ENCODE measurements at regions not wholly inside any gene's neighbourhood (a gene's known extent, or its start where the extent isn't known, plus 50 kb on each side); places are given as distances from the start of the nearest gene placed in this dataset.

DNA sequence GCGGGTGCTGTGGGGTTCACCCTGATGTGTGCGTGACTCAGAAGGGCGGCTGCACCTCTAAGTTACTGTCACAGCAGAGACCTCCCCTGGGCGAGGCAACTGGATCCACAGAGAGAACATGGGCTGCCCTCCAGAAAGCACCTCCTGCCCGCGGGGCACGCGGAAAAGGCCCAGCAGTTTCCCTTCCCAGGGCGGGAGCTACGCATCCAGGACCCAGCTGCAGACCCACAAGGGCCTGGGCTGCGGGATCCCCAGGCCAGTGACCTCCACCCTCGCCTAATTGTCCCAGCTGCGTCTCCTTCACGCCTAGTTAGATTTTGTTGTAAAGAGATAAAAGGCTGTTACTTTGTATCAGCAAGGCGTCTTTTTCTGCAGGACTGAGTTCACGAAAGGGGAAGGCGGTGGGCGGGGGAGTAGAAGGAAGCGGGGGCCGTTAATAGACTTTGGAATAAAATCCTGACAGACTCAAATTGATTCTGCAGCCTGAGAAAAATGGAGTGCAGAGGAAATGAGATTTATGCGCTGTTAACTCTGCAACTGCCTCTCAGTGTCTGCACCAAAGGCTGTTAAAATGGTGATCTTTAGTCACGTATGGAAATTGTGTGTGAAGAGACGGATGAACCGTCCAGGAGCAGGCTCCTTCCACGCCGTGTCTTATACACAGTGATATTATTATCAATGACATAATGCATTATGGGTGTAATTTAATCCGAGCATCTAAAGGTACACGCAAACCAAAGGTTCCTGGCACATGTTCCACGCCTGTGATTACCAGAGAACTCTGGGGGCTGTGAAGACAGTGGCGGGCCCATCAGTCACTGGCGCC is 65.9 kb upstream of the FBRSL1 start:
- H3K4ac ChIP-seq (ENCODE audit: low read depth, low read length), result no peak overlapping the region
- no peak overlapping the region for H4K5ac ChIP-seq (ENCODE audit: insufficient read length, low read depth, low read length)
- H3K27me3 Mint-ChIP-seq (ENCODE audit: low read depth), result peaks cover 98% of the 10 kb centered on the region
- no peak overlapping the region for H3K4me2 ChIP-seq (ENCODE audit: insufficient read depth, insufficient read length, low read length)
- no peak overlapping the region for H2BK5ac ChIP-seq (ENCODE audit: insufficient read length, low read length)
- TF ChIP-seq, protein P1, sequence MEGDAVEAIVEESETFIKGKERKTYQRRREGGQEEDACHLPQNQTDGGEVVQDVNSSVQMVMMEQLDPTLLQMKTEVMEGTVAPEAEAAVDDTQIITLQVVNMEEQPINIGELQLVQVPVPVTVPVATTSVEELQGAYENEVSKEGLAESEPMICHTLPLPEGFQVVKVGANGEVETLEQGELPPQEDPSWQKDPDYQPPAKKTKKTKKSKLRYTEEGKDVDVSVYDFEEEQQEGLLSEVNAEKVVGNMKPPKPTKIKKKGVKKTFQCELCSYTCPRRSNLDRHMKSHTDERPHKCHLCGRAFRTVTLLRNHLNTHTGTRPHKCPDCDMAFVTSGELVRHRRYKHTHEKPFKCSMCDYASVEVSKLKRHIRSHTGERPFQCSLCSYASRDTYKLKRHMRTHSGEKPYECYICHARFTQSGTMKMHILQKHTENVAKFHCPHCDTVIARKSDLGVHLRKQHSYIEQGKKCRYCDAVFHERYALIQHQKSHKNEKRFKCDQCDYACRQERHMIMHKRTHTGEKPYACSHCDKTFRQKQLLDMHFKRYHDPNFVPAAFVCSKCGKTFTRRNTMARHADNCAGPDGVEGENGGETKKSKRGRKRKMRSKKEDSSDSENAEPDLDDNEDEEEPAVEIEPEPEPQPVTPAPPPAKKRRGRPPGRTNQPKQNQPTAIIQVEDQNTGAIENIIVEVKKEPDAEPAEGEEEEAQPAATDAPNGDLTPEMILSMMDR (conservative IDR thresholded peaks at IDR 0.05), result no peak
- no peak overlapping the region for H3K14ac ChIP-seq (ENCODE audit: insufficient read depth, low read length)
- peaks cover 2 to 23% (median 6%) of the 10 kb centered on the region in 3 experiments; a peak in 6 of 7 replicates for H3K36me3 Mint-ChIP-seq (ENCODE audit: insufficient read depth in 1 of 3, low read depth in 3 of 3)
- H2AFZ ChIP-seq (ENCODE audit: low read length), result no peak overlapping the region
- no peak overlapping the region for H3K27ac ChIP-seq (ENCODE audit: insufficient read length, low read depth, low read length)
- DNase-seq, result no peak
- no peak overlapping the region for H3K4me3 Mint-ChIP-seq
- no peak overlapping the region for H3K9ac ChIP-seq (ENCODE audit: extremely low read depth, insufficient read length, low read length)
- H3K9me3 ChIP-seq (ENCODE audit: control insufficient read depth, low read depth, low read length), result no peaks in the 10 kb centered on the region
- WGBS (ENCODE audit: extremely low coverage, insufficient read length, low lambda C conversion rate), result no CpG with 5 or more reads among the region's 31 CpGs
- H3K27ac Mint-ChIP-seq, result no peak overlapping the region
- H3K79me1 ChIP-seq (ENCODE audit: insufficient read depth, low read depth, low read length, poor library complexity, severe bottlenecking), result no peaks in the 10 kb centered on the region
- no peak overlapping the region for H2AK5ac ChIP-seq (ENCODE audit: insufficient read length, low read length)
- no peaks in the 10 kb centered on the region for H3K23me2 ChIP-seq (ENCODE audit: insufficient read length, low read depth, low read length, poor library complexity, severe bottlenecking)
- peaks cover 3% of the 10 kb centered on the region; the same call in 1 of the 2 replicates for H3K4me1 ChIP-seq (ENCODE audit: insufficient read depth, low read length)
- H4K8ac ChIP-seq (replicated peaks; ENCODE audit: insufficient read length, low read depth, low read length), result no peak overlapping the region
- no peak overlapping the region for H3K56ac ChIP-seq (ENCODE audit: insufficient read length, low read depth, low read length)
- H3T11ph ChIP-seq (ENCODE audit: low read length), result no peak overlapping the region
- no peaks in the 10 kb centered on the region for H3K79me2 ChIP-seq (ENCODE audit: insufficient read depth, low read length)
- H4K20me1 ChIP-seq (ENCODE audit: control insufficient read depth, insufficient read depth, insufficient read length), result no peaks in the 10 kb centered on the region
- no peak overlapping the region for H2BK20ac ChIP-seq (ENCODE audit: low read depth, low read length, poor library complexity, severe bottlenecking)
- H4K91ac ChIP-seq (ENCODE audit: insufficient read length, low read depth, low read length), result no peak overlapping the region
- H2BK15ac ChIP-seq (ENCODE audit: low read depth, low read length), result no peak overlapping the region
- peaks cover 8 to 23% of the 10 kb centered on the region in 2 experiments for H3K4me1 Mint-ChIP-seq
- H2BK120ac ChIP-seq (ENCODE audit: low read depth, low read length, poor library complexity, severe bottlenecking), result no peak overlapping the region
- H3K9me3 Mint-ChIP-seq, result peaks cover 17 to 29% of the 10 kb centered on the region in 2 experiments
- H3K27me3 ChIP-seq (ENCODE audit: insufficient read depth, low read length), result peaks cover 44% of the 10 kb centered on the region
- no peak overlapping the region for H3K18ac ChIP-seq (ENCODE audit: insufficient read length, low read depth, low read length)
- no peak overlapping the region for H2BK12ac ChIP-seq (ENCODE audit: insufficient read length, low read depth, low read length)
- no peak overlapping the region for H3K23ac ChIP-seq (ENCODE audit: insufficient read length, low read depth, low read length)
